ENCODE measurements at regions not wholly inside any gene's neighbourhood (a gene's known extent, or its start where the extent isn't known, plus 50 kb on each side); places are given as distances from the start of the nearest gene placed in this dataset.

GRCh38 chr2:7353571-7353970, 436.4 kb downstream of the RNF144A start:
- no peak for TF ChIP-seq CTCF (conservative IDR thresholded peaks at IDR 0.05; ENCODE audit: control insufficient read depth, insufficient read depth, low read depth, low read length)
- no peak overlapping the region for H3K4me3 ChIP-seq (ENCODE audit: control insufficient read depth, low read depth, low read length)
- no peak for DNase-seq (ENCODE audit: low read depth)

GRCh38 chr2:7355781-7356180, 438.6 kb downstream of the RNF144A start:
- no peak for TF ChIP-seq CTCF (conservative IDR thresholded peaks at IDR 0.05; ENCODE audit: control insufficient read depth, insufficient read depth, low read depth, low read length)
- DNase-seq (ENCODE audit: low read depth): no peak
- no peak overlapping the region for H3K4me3 ChIP-seq (ENCODE audit: control insufficient read depth, low read depth, low read length)

- H3K4me3 ChIP-seq (ENCODE audit: control insufficient read depth, low read depth, low read length): no peak overlapping the region
- no peak for TF ChIP-seq CTCF (conservative IDR thresholded peaks at IDR 0.05; ENCODE audit: control insufficient read depth, insufficient read depth, low read depth, low read length)
- no peak for DNase-seq (ENCODE audit: low read depth)
Observed at GRCh38 chr2:7356909-7357584, 439.8 kb downstream of the RNF144A start.

GRCh38 chr2:7357993-7358392, 440.8 kb downstream of the RNF144A start:
- DNase-seq (ENCODE audit: low read depth): no peak
- TF ChIP-seq CTCF (conservative IDR thresholded peaks at IDR 0.05; ENCODE audit: control insufficient read depth, insufficient read depth, low read depth, low read length): no peak
- H3K4me3 ChIP-seq (ENCODE audit: control insufficient read depth, low read depth, low read length): no peak overlapping the region

GRCh38 chr2:7358865-7359447, 441.7 kb downstream of the RNF144A start:
- no peak for TF ChIP-seq CTCF (conservative IDR thresholded peaks at IDR 0.05; ENCODE audit: control insufficient read depth, insufficient read depth, low read depth, low read length)
- no peak overlapping the region for H3K4me3 ChIP-seq (ENCODE audit: control insufficient read depth, low read depth, low read length)
- no peak for DNase-seq (ENCODE audit: low read depth)

- no peak for TF ChIP-seq CTCF (conservative IDR thresholded peaks at IDR 0.05; ENCODE audit: control insufficient read depth, insufficient read depth, low read depth, low read length)
- no peak for DNase-seq (ENCODE audit: low read depth)
Observed at GRCh38 chr2:7363906-7364305, 446.7 kb downstream of the RNF144A start.

More at GRCh38 chr2:7363906-7364305, 446.7 kb downstream of the RNF144A start:
- H3K4me3 ChIP-seq (ENCODE audit: control insufficient read depth, low read depth, low read length): no peak overlapping the region

Data from fibroblast of mammary gland (primary cell).